Immature natural killer cell (primary cell): ENCODE measurements at regions not wholly inside any gene's neighbourhood (a gene's known extent, or its start where the extent isn't known, plus 50 kb on each side); places are given as distances from the start of the nearest gene placed in this dataset.
"Not testable (repeated sequence)": the region's sequence is repeated elsewhere in the genome, so short reads cannot be mapped to it uniquely, and the experiment has no call there.

Experiments
- DNase-seq, 3 donors: peaks; one replicate each; pipeline ENCODE4 v3.0.0; 2022; ENCODE audit warnings: mixed read lengths in 1 of 3
- H3K27ac Mint-ChIP-seq, 6 donors: one replicate each; pipeline ENCODE4 v1.8.0; 2020; ENCODE audit warnings: mixed read lengths in 6 of 6, mild to moderate bottlenecking in 5 of 6, inconsistent platforms in 4 of 6, moderate library complexity in 3 of 6
- H3K27me3 Mint-ChIP-seq, 3 donors: one replicate each; pipeline ENCODE4 v1.8.0; 2020 to 2021; ENCODE audit warnings: low read depth in 3 of 3, mild to moderate bottlenecking in 3 of 3, mixed read lengths in 3 of 3, moderate library complexity in 3 of 3, inconsistent platforms in 1 of 3
- H3K36me3 Mint-ChIP-seq, 3 donors: one replicate each; pipeline ENCODE4 v1.8.0; 2020; ENCODE audit warnings: mixed read lengths in 3 of 3, inconsistent platforms in 2 of 3, mild to moderate bottlenecking in 2 of 3
- H3K4me1 Mint-ChIP-seq, 2 donors: one replicate each; pipeline ENCODE4 v1.8.0; 2020; ENCODE audit warnings: inconsistent platforms in 2 of 2, mild to moderate bottlenecking in 2 of 2, mixed read lengths in 2 of 2, moderate library complexity in 1 of 2
- H3K4me3 Mint-ChIP-seq, 5 donors: one replicate each; pipeline ENCODE4 v1.8.0; 2020; ENCODE audit warnings: mild to moderate bottlenecking in 5 of 5, mixed read lengths in 5 of 5, inconsistent platforms in 3 of 5, moderate library complexity in 3 of 5
- H3K9me3 Mint-ChIP-seq, 6 donors: one replicate each; pipeline ENCODE4 v1.8.0; 2020; ENCODE audit warnings: mild to moderate bottlenecking in 6 of 6, mixed read lengths in 6 of 6, inconsistent platforms in 4 of 6, moderate library complexity in 3 of 6

DNA sequence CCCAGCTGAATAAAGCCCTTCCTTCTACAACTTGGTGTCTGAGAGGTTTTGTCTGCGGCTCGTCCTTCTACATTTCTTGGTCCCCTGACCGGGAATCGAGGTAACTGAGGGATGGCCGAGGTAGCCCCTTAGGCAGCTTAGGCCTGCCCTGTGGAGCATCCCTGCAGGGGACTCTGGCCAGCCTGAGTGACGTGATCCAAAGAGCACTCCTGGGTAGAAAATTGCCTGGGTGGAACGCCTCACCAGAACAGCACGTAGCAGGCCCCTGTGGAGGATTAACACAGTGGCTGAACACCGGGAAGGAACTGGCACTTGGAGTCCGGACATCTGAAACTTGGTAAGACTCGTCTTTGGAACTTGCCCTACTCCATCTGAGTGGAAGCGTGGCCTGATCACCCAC lies 1078.5 kb upstream of the FAM98A start:
- not testable (repeated sequence) for H3K27ac Mint-ChIP-seq, H3K36me3 Mint-ChIP-seq, H3K4me3 Mint-ChIP-seq, H3K27me3 Mint-ChIP-seq, DNase-seq, H3K4me1 Mint-ChIP-seq
- H3K9me3 Mint-ChIP-seq: peaks cover 7 to 19% (median 14%) of the 10 kb centered on the region in 6 donors

DNA sequence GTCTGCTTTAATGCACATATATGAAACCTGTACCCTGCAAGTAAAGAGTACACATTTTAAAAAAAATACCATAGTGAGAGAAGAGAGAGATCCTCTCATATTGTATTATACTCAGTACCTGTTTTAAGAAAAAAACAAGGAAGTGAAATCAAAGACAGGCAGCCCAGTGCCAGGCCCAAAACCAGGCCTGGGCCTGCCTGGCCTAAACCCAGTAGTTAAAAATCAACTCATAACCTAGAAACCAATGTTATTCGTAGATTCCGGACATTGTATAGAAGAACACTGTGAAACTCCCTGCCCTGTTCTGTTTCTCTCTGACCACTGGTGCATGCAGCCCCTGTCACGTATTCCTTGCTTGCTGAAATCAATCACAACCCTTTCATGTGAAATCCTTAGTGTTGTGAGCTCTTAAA lies 1078.0 kb upstream of the FAM98A start:
- H3K27me3 Mint-ChIP-seq, H3K36me3 Mint-ChIP-seq, H3K4me3 Mint-ChIP-seq, H3K4me1 Mint-ChIP-seq, H3K27ac Mint-ChIP-seq, DNase-seq: not testable (repeated sequence)
- H3K9me3 Mint-ChIP-seq: peaks cover 7 to 18% (median 15%) of the 10 kb centered on the region in 6 donors

DNA sequence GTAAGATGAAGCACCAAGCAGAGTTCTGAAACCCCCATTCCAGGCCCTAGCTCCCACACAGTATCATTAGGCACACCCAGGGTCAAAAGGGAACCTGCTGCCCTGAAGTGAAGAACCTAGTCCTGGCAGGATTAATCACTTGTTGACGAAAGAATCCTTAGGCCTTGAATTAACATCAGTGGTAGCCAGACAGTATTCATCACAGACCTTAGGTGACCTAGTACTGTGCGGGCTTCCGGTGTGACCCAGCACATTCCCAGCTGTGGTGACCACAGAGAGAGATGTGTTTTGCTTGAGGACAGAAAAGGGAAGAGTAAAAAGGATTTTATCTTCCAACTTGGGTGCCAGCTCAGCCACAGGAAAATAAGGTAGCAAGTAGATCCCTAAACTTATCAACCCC lies 1071.4 kb upstream of the FAM98A start:
- peaks cover under 1 to 4% (median 2%) of the 10 kb centered on the region in 3 donors for H3K27me3 Mint-ChIP-seq
- no peak for DNase-seq
- H3K9me3 Mint-ChIP-seq: peaks cover 6 to 33% (median 14%) of the 10 kb centered on the region in 6 donors
- H3K36me3 Mint-ChIP-seq: no peaks in the 10 kb centered on the region
- no peak overlapping the region for H3K27ac Mint-ChIP-seq
- H3K4me3 Mint-ChIP-seq: no peak overlapping the region
- no peaks in the 10 kb centered on the region for H3K4me1 Mint-ChIP-seq

DNA sequence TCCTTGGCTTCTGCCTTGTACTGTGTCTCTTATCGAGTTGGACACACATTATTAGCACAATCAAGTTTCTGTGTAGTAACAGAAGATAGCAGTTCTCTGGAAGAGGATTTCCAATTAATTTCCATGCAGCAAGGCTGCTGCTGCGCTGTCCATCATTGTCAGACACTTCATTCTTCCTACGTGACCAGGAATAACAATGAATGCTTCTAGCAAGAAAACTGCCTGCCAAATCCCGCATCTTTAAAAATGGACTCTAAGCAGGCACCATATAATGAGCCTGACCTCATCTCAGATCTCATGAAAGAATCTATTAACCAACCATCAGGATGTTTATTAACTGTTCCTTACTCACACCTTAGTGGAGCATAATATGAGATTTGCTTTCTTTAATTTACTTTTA lies 1067.7 kb upstream of the FAM98A start:
- no peak overlapping the region for H3K4me3 Mint-ChIP-seq
- DNase-seq: no peak
- peaks cover 0 to 4% (median 2%) of the 10 kb centered on the region in 3 donors for H3K27me3 Mint-ChIP-seq
- no peaks in the 10 kb centered on the region for H3K4me1 Mint-ChIP-seq
- H3K9me3 Mint-ChIP-seq: peaks cover 9 to 28% (median 13%) of the 10 kb centered on the region in 6 donors
- H3K36me3 Mint-ChIP-seq: no peaks in the 10 kb centered on the region
- no peak overlapping the region for H3K27ac Mint-ChIP-seq

DNA sequence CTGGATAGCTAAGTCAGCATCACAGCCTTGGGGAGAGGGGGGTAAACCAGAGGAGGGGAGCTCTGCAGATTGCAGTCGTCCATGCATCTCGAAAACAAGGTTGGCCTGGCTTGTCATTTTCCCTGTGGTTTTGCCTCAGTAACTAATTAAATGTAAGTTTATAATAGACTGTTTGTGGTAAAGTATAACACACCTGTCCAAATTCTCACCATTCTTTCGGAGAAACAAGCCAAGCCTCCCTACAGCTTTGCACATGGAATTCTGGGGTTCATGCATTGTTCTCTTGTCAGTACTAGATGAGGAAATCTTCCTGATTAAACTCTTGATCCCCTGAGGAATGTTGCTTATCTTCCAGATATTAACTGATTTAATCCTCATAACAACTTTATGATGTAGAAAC lies 1065.2 kb upstream of the FAM98A start:
- no peak overlapping the region for H3K27ac Mint-ChIP-seq
- no peak overlapping the region for H3K4me3 Mint-ChIP-seq
- H3K9me3 Mint-ChIP-seq: peaks cover 5 to 27% (median 13%) of the 10 kb centered on the region in 6 donors
- H3K4me1 Mint-ChIP-seq: no peaks in the 10 kb centered on the region
- H3K36me3 Mint-ChIP-seq: no peaks in the 10 kb centered on the region
- no peak for DNase-seq
- H3K27me3 Mint-ChIP-seq: peaks cover 0 to 2% (median 0%) of the 10 kb centered on the region in 3 donors

DNA sequence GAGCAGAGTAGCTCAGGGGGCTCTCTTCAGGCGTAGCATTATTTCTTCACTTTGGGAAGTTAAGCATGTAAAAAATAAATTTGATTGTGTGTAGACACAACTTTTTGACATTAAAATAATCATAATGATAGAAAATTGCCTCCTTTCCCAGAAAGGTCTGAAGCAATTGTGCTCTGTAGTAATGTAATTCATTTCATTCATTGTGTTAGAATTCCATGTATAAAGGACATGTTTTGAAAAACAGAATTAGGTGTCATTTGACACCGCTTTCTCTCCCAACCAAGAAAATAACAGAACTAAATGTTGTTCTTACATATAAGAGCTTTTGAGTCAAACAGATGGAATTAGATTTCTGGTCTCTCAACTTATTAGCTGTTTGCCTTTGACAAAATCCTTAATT lies 1064.2 kb upstream of the FAM98A start:
- H3K36me3 Mint-ChIP-seq: no peaks in the 10 kb centered on the region
- DNase-seq: no peak
- H3K27me3 Mint-ChIP-seq: peaks cover 0 to 2% (median 0%) of the 10 kb centered on the region in 3 donors

GRCh38 chr2:34660741-34661140 lies 1061.6 kb upstream of the FAM98A start:
- no peaks in the 10 kb centered on the region for H3K4me1 Mint-ChIP-seq
- H3K36me3 Mint-ChIP-seq: peaks cover 0 to 3% (median 0%) of the 10 kb centered on the region in 3 donors
- H3K27ac Mint-ChIP-seq: no peak overlapping the region
- no peaks in the 10 kb centered on the region for H3K27me3 Mint-ChIP-seq
- H3K9me3 Mint-ChIP-seq: peaks cover 4 to 30% (median 11%) of the 10 kb centered on the region in 6 donors
- no peak overlapping the region for H3K4me3 Mint-ChIP-seq
- DNase-seq: no peak

More for the DNA sequence above, 1064.2 kb upstream of the FAM98A start:
- peaks cover 5 to 28% (median 13%) of the 10 kb centered on the region in 6 donors for H3K9me3 Mint-ChIP-seq
- H3K4me1 Mint-ChIP-seq: no peaks in the 10 kb centered on the region
- H3K4me3 Mint-ChIP-seq: no peak overlapping the region
- no peak overlapping the region for H3K27ac Mint-ChIP-seq

GRCh38 chr2:34656632-34657031 lies 1057.5 kb upstream of the FAM98A start:
- peaks cover 0 to 3% (median 0%) of the 10 kb centered on the region in 3 donors for H3K36me3 Mint-ChIP-seq
- DNase-seq: no peak
- no peaks in the 10 kb centered on the region for H3K27me3 Mint-ChIP-seq
- H3K9me3 Mint-ChIP-seq: peaks cover 0 to 31% (median 11%) of the 10 kb centered on the region in 6 donors
- no peak overlapping the region for H3K4me3 Mint-ChIP-seq
- no peaks in the 10 kb centered on the region for H3K4me1 Mint-ChIP-seq
- no peak overlapping the region for H3K27ac Mint-ChIP-seq

GRCh38 chr2:34652636-34653035 lies 1053.5 kb upstream of the FAM98A start:
- Mint-ChIP-seq H3K27me3 (peaks cover 0 to 2% (median 0%) of the 10 kb centered on the region in 3 donors), H3K4me3 (no peak overlapping the region), H3K9me3 (peaks cover 8 to 30% (median 18%) of the 10 kb centered on the region in 6 donors), H3K27ac (no peak overlapping the region), H3K36me3 (peaks cover 0 to 3% (median 2%) of the 10 kb centered on the region in 3 donors), H3K4me1 (no peaks in the 10 kb centered on the region)
- DNase-seq: no peak

- no peak overlapping the region for H3K27ac Mint-ChIP-seq
Measured at GRCh38 chr2:34646901-34647300, 1047.8 kb upstream of the FAM98A start.

GRCh38 chr2:34632327-34632726 lies 1033.2 kb upstream of the FAM98A start:
- H3K4me3 Mint-ChIP-seq: no peak overlapping the region
- H3K27me3 Mint-ChIP-seq: peaks cover 0 to 5% (median 0%) of the 10 kb centered on the region in 3 donors
- no peak for DNase-seq
- peaks cover 6 to 53% (median 22%) of the 10 kb centered on the region in 6 donors for H3K9me3 Mint-ChIP-seq
- no peak overlapping the region for H3K27ac Mint-ChIP-seq
- H3K4me1 Mint-ChIP-seq: no peaks in the 10 kb centered on the region
- H3K36me3 Mint-ChIP-seq: no peaks in the 10 kb centered on the region

More at GRCh38 chr2:34646901-34647300, 1047.8 kb upstream of the FAM98A start:
- Mint-ChIP-seq H3K9me3 (peaks cover 12 to 31% (median 20%) of the 10 kb centered on the region in 6 donors), H3K4me1 (no peaks in the 10 kb centered on the region), H3K4me3 (no peak overlapping the region), H3K27me3 (peaks cover 0 to 2% (median 0%) of the 10 kb centered on the region in 3 donors), H3K36me3 (peaks cover 0 to 2% (median 0%) of the 10 kb centered on the region in 3 donors)
- DNase-seq: no peak

- H3K4me1 Mint-ChIP-seq: no peaks in the 10 kb centered on the region
- no peak overlapping the region for H3K27ac Mint-ChIP-seq
- H3K9me3 Mint-ChIP-seq: peaks cover 0 to 30% (median 11%) of the 10 kb centered on the region in 6 donors
- no peak overlapping the region for H3K4me3 Mint-ChIP-seq
- H3K27me3 Mint-ChIP-seq: no peaks in the 10 kb centered on the region
- H3K36me3 Mint-ChIP-seq: no peaks in the 10 kb centered on the region
- no peak for DNase-seq
Measured at GRCh38 chr2:34627003-34627402, 1027.9 kb upstream of the FAM98A start.

- Mint-ChIP-seq H3K4me1 (no peaks in the 10 kb centered on the region), H3K9me3 (peaks cover 10 to 33% (median 19%) of the 10 kb centered on the region in 6 donors), H3K27me3 (no peaks in the 10 kb centered on the region), H3K4me3 (no peak overlapping the region), H3K27ac (no peak overlapping the region), H3K36me3 (no peaks in the 10 kb centered on the region)
- no peak for DNase-seq
Measured at GRCh38 chr2:34604164-34604563, 1005.1 kb upstream of the FAM98A start.

DNA sequence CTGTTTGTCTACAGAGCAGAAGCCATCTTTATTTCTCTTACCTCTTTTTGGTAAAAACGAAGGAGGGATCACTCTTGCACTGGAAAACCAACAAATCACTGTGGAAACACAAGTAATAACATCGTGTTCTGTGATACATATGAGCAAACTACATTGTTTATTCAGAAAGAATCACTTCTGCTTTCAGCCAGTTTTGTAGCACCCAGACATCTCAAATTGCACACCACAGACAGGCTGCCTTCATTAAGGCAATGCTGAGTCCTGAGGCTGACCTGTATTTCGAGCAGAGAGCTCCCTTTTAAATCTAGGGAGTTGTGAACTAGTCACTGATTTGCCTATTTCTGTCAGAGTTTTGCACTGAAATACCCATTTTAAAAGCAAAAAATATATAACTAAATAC lies 1003.2 kb upstream of the FAM98A start:
- H3K36me3 Mint-ChIP-seq: no peaks in the 10 kb centered on the region
- no peaks in the 10 kb centered on the region for H3K27me3 Mint-ChIP-seq
- H3K4me1 Mint-ChIP-seq: no peaks in the 10 kb centered on the region
- no peak for DNase-seq
- no peak overlapping the region for H3K27ac Mint-ChIP-seq
- H3K4me3 Mint-ChIP-seq: no peak overlapping the region
- peaks cover 7 to 37% (median 16%) of the 10 kb centered on the region in 6 donors for H3K9me3 Mint-ChIP-seq

DNA sequence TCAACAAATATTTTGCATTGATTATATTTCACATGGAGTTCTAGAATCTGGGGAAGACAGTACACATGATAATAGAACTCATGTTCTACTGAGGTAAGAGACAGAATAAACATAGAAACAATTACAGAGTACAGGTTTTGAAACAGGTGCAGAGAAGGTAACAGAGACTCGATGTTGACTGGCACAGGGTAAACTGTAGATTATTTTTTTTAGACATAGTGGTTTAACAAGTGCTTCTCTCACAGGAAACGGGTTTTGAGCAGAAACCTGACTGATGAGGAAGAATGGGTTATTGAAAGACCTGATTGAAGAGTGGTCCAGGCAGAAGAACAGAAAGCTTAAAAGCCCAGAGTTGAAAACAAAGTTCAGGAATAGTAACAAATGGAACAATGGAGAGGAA lies 1002.5 kb upstream of the FAM98A start:
- Mint-ChIP-seq H3K9me3 (peaks cover 7 to 42% (median 19%) of the 10 kb centered on the region in 6 donors), H3K27me3 (no peaks in the 10 kb centered on the region), H3K36me3 (no peaks in the 10 kb centered on the region), H3K27ac (no peak overlapping the region), H3K4me1 (no peaks in the 10 kb centered on the region), H3K4me3 (no peak overlapping the region)
- no peak for DNase-seq
